Stimulated activated naive CD8-positive, alpha-beta T cell treated with anti-CD3 and anti-CD28 coated beads, Interleukin-15, amount 100 ng/mL, for 72 hours (primary cell): ENCODE measurements at regions not wholly inside any gene's neighbourhood (a gene's known extent, or its start where the extent isn't known, plus 50 kb on each side); places are given as distances from the start of the nearest gene placed in this dataset.
"Not testable (repeated sequence)": the region's sequence is repeated elsewhere in the genome, so short reads cannot be mapped to it uniquely, and the experiment has no call there.

Experiments used
- ATAC-seq: fragments of 150-1000 bp; cut with Tn5 transposase; 2 replicates; pipeline ENCODE4 v1.10.0; 2021; ENCODE audit warnings: mild to moderate bottlenecking, moderate library complexity
- DNase-seq, 2 donors: peaks; one replicate each; pipeline ENCODE4 v3.0.0; 2021 to 2022
- H3K27ac Mint-ChIP-seq, 2 donors: one replicate each; pipeline ENCODE4 v1.8.0; 2022; ENCODE audit warnings: mild to moderate bottlenecking in 2 of 2, mixed read lengths in 2 of 2, moderate library complexity in 2 of 2
- H3K27me3 Mint-ChIP-seq: one replicate; pipeline ENCODE4 v1.8.0; 2022; ENCODE audit warnings: mixed read lengths
- H3K4me1 Mint-ChIP-seq: one replicate; pipeline ENCODE4 v1.8.0; 2022; ENCODE audit warnings: mild to moderate bottlenecking, mixed read lengths
- H3K4me3 Mint-ChIP-seq, 2 donors: one replicate each; pipeline ENCODE4 v1.8.0; 2022; ENCODE audit warnings: mild to moderate bottlenecking in 2 of 2, mixed read lengths in 2 of 2, moderate library complexity in 1 of 2
- H3K9me3 Mint-ChIP-seq, 2 donors: one replicate each; pipeline ENCODE4 v1.8.0; 2022; ENCODE audit warnings: mixed read lengths in 2 of 2

GRCh38 chr1:88320291-88320690 is 363.8 kb upstream of the PKN2 start:
- DNase-seq = no peak
- Mint-ChIP-seq H3K9me3 (no peaks in the 10 kb centered on the region), H3K27ac (no peak overlapping the region), H3K27me3 (peaks cover 6% of the 10 kb centered on the region), H3K4me3 (no peak overlapping the region), H3K4me1 (no peaks in the 10 kb centered on the region)
- no peak for ATAC-seq

DNA sequence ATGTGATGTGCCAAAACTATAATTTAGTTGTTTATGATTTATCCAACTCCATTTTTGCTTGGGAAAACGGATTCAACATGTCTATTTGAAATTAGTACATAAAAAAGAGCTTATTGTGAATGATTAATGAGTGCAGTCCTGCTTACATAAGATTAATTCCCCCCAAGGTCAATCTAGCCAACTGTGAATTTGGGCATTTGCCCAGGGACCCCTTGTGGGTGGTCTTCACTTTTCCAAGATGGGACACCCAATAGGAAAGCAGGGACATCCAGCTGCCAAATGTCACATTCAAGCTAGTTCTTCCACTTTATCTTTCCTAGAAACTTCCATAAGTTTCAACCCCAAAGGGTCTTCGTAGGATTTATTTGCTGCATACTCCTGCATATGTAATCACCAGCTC is 362.4 kb upstream of the PKN2 start:
- no peaks in the 10 kb centered on the region for H3K4me1 Mint-ChIP-seq
- DNase-seq = no peak
- H3K4me3 Mint-ChIP-seq = no peak overlapping the region
- H3K9me3 Mint-ChIP-seq = no peaks in the 10 kb centered on the region
- ATAC-seq = no peak
- no peak overlapping the region for H3K27ac Mint-ChIP-seq
- H3K27me3 Mint-ChIP-seq = peaks cover 6% of the 10 kb centered on the region

- Mint-ChIP-seq H3K4me1 (no peaks in the 10 kb centered on the region), H3K9me3 (no peaks in the 10 kb centered on the region), H3K4me3 (no peak overlapping the region), H3K27ac (no peak overlapping the region), H3K27me3 (peaks cover 6% of the 10 kb centered on the region)
- no peak for DNase-seq
- no peak for ATAC-seq
Measured at GRCh38 chr1:88324899-88325298, 359.2 kb upstream of the PKN2 start.

GRCh38 chr1:88327391-88328267 is 356.4 kb upstream of the PKN2 start:
- H3K4me1 Mint-ChIP-seq = no peaks in the 10 kb centered on the region
- ATAC-seq = no peak

GRCh38 chr1:88330201-88330600 is 353.9 kb upstream of the PKN2 start:
- Mint-ChIP-seq H3K9me3 (no peaks in the 10 kb centered on the region), H3K4me1 (no peaks in the 10 kb centered on the region), H3K27ac (no peak overlapping the region), H3K27me3 (no peaks in the 10 kb centered on the region), H3K4me3 (no peak overlapping the region)
- no peak for DNase-seq
- ATAC-seq = no peak

More at GRCh38 chr1:88327391-88328267, 356.4 kb upstream of the PKN2 start:
- no peaks in the 10 kb centered on the region for H3K9me3 Mint-ChIP-seq
- no peak overlapping the region for H3K27ac Mint-ChIP-seq
- H3K27me3 Mint-ChIP-seq = no peaks in the 10 kb centered on the region
- H3K4me3 Mint-ChIP-seq = no peak overlapping the region
- DNase-seq = no peak

GRCh38 chr1:88333086-88333695 is 350.9 kb upstream of the PKN2 start:
- Mint-ChIP-seq H3K27ac (no peak overlapping the region), H3K27me3 (no peaks in the 10 kb centered on the region), H3K4me1 (no peaks in the 10 kb centered on the region), H3K9me3 (no peaks in the 10 kb centered on the region), H3K4me3 (no peak overlapping the region)
- DNase-seq = no peak
- ATAC-seq = no peak

DNA sequence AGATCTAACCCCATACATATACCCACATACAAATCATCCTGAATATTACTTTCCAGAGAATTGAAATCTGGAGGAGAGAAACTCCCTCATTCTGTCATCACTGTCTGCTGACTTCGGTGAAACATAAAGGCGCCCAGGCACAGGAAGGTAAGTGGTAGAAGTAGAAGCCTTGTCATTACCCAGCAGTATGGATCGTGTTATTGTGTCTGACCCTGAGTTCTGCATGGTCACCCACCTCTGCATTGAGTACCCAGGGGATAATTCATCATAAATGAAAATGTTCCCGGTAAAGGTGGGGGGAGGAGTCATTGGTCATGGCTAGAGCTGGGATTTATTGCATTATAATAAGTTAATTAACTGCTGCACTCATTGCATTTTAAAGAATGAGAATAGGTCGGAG is 342.6 kb upstream of the PKN2 start:
- no peaks in the 10 kb centered on the region for H3K27me3 Mint-ChIP-seq
- ATAC-seq = no peak

GRCh38 chr1:88342081-88342480 is 342.0 kb upstream of the PKN2 start:
- not testable (repeated sequence) for DNase-seq, ATAC-seq, H3K27me3 Mint-ChIP-seq, H3K4me1 Mint-ChIP-seq, H3K27ac Mint-ChIP-seq, H3K4me3 Mint-ChIP-seq, H3K9me3 Mint-ChIP-seq

More for the DNA sequence above, 342.6 kb upstream of the PKN2 start:
- no peak for DNase-seq
- H3K4me1 Mint-ChIP-seq = no peaks in the 10 kb centered on the region
- H3K4me3 Mint-ChIP-seq = no peak overlapping the region
- H3K27ac Mint-ChIP-seq = no peak overlapping the region
- H3K9me3 Mint-ChIP-seq = no peaks in the 10 kb centered on the region

GRCh38 chr1:88350648-88351047 is 333.4 kb upstream of the PKN2 start:
- no peaks in the 10 kb centered on the region for H3K27me3 Mint-ChIP-seq

DNA sequence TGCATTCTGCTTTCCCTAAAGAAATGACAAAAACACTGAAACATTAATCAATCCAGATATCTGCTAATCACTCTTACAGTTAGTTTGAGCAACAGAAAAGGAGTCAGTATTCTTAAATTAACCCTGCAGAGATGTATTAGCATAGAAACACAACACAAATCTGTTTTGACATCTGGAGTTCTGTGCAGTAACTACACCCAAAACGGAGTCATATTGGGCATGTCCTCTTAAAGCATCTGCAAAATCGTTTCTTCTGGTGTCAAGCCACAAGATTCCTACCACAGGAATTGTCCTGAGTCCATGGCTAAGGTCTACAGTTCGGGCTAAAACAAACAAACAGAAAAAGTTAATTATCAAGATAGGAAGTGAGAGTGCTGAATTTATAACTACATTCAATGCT is 332.1 kb upstream of the PKN2 start:
- no peak overlapping the region for H3K27ac Mint-ChIP-seq
- no peaks in the 10 kb centered on the region for H3K4me1 Mint-ChIP-seq
- H3K27me3 Mint-ChIP-seq = no peaks in the 10 kb centered on the region
- H3K9me3 Mint-ChIP-seq = no peaks in the 10 kb centered on the region
- DNase-seq = no peak
- H3K4me3 Mint-ChIP-seq = no peak overlapping the region
- ATAC-seq = no peak

More at GRCh38 chr1:88350648-88351047, 333.4 kb upstream of the PKN2 start:
- no peak overlapping the region for H3K4me3 Mint-ChIP-seq
- ATAC-seq = no peak
- no peaks in the 10 kb centered on the region for H3K4me1 Mint-ChIP-seq
- H3K9me3 Mint-ChIP-seq = no peaks in the 10 kb centered on the region
- H3K27ac Mint-ChIP-seq = no peak overlapping the region
- DNase-seq = no peak

- H3K9me3 Mint-ChIP-seq = no peaks in the 10 kb centered on the region
- no peak overlapping the region for H3K27ac Mint-ChIP-seq
- no peak for DNase-seq
- no peaks in the 10 kb centered on the region for H3K4me1 Mint-ChIP-seq
- H3K27me3 Mint-ChIP-seq = no peaks in the 10 kb centered on the region
- H3K4me3 Mint-ChIP-seq = no peak overlapping the region
- no peak for ATAC-seq
Measured at GRCh38 chr1:88354256-88354655, 329.8 kb upstream of the PKN2 start.

DNA sequence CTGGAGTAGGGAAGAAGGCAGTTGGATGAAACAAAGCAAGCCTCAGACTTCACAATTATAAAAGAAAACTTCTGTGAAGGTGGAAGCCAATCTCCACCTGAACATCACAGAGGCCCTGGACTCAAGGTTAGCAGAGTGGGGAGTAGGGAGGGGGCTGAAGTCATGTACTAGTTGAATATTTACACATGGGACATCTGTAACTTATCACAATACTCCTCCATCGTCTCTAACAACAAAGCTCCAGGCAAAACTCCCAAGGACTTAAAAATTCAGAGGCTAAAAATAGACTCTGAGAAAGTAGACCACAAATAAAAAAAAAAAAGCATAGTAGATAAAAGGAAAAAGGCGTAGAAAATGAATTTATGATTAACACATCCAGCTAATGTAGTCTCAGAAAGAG is 326.3 kb upstream of the PKN2 start:
- Mint-ChIP-seq H3K27ac (no peak overlapping the region), H3K27me3 (no peaks in the 10 kb centered on the region), H3K4me1 (no peaks in the 10 kb centered on the region), H3K9me3 (no peaks in the 10 kb centered on the region), H3K4me3 (no peak overlapping the region)
- ATAC-seq (no peak), DNase-seq (no peak)

DNA sequence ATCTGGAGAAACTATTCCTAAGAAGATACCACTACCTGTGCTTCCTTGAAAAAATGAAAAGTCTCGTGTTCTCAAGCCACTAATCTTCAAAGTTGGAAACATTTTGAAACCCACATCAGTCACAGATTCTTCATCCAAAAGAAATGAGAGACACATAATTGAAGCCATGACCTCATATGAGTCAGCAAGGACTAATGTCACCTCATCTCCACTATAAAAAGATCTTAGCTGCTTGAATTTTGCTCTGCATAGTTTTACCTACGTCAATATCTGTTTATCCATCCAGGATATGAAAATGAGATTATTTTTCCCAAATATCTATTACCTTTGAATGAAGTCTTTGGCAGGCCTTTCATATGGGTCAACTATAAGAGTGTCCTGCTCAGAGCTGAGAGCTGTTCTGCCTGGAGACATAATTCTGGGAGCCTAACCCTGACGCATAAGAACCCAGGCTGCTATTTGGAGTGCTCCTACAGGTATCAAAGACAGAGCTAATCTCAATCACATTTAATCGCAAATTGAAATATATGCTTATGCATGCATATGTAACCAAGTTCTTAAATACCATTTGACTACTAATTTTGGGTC is 312.5 kb upstream of the PKN2 start:
- ATAC-seq = no peak
- no peaks in the 10 kb centered on the region for H3K4me1 Mint-ChIP-seq

GRCh38 chr1:88375977-88376376 is 308.1 kb upstream of the PKN2 start:
- H3K4me1 Mint-ChIP-seq = no peaks in the 10 kb centered on the region
- peaks cover 13% of the 10 kb centered on the region for H3K27me3 Mint-ChIP-seq
- H3K27ac Mint-ChIP-seq = no peak overlapping the region
- ATAC-seq = no peak
- no peak overlapping the region for H3K4me3 Mint-ChIP-seq
- no peak for DNase-seq
- H3K9me3 Mint-ChIP-seq = no peaks in the 10 kb centered on the region

More for the DNA sequence above, 312.5 kb upstream of the PKN2 start:
- Mint-ChIP-seq H3K9me3 (no peaks in the 10 kb centered on the region), H3K27me3 (no peaks in the 10 kb centered on the region), H3K4me3 (no peak overlapping the region), H3K27ac (no peak overlapping the region)
- no peak for DNase-seq

DNA sequence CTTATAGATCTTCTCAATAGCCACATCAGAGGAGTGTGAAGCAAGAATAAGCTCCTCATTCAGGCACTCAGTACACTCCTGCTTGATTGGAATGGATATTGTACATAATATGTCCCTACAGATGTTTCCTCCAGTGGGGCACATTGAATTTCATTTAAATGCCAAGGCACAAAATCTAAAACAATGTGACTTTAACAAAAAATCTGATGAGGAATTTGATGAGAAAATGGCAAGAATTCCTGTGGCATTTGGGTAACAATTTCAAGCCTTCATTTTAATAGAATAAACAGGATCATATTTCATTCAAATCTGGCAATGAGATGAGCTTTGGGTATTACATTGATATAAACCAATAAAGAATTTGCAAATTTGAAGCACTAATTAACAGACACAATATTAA is 307.7 kb upstream of the PKN2 start:
- DNase-seq = no peak
- ATAC-seq = no peak
- Mint-ChIP-seq H3K4me3 (no peak overlapping the region), H3K4me1 (no peaks in the 10 kb centered on the region), H3K27me3 (peaks cover 13% of the 10 kb centered on the region), H3K9me3 (no peaks in the 10 kb centered on the region), H3K27ac (no peak overlapping the region)

GRCh38 chr1:88378560-88378959 is 305.5 kb upstream of the PKN2 start:
- no peaks in the 10 kb centered on the region for H3K9me3 Mint-ChIP-seq
- peaks cover 13% of the 10 kb centered on the region for H3K27me3 Mint-ChIP-seq
- no peak overlapping the region for H3K4me3 Mint-ChIP-seq
- no peak overlapping the region for H3K27ac Mint-ChIP-seq
- DNase-seq (no peak), ATAC-seq (no peak)
- H3K4me1 Mint-ChIP-seq = no peaks in the 10 kb centered on the region
